KG1 (cell line): ENCODE measurements at regions not wholly inside any gene's neighbourhood (a gene's known extent, or its start where the extent isn't known, plus 50 kb on each side); places are given as distances from the start of the nearest gene placed in this dataset.
"Not testable (repeated sequence)": the region's sequence is repeated elsewhere in the genome, so short reads cannot be mapped to it uniquely, and the experiment has no call there.

ENCODE experiments used
- DNase-seq: peaks from one replicate; lab custom pipeline; 2025; lab: John Stamatoyannopoulos, UW

DNA sequence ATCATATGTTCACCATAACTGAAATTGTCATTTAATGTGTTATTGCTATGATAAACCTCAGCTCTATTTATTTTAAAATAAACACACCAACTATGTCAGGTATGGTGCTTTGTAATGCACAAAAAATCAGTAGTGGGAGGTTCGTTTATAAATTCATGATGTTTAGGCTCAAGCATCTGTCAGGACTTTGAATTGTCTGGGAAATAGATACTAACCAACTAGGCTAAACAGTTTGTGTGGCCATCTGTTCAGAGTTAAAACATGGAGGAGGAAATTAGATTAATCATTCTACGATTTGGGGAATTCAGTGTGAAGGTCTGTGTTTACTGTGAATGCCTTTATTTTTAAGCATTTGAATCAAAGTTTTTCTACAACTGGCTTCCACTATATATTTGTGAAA, 212.6 kb upstream of the FZD8 start:
- DNase-seq = no peak

DNA sequence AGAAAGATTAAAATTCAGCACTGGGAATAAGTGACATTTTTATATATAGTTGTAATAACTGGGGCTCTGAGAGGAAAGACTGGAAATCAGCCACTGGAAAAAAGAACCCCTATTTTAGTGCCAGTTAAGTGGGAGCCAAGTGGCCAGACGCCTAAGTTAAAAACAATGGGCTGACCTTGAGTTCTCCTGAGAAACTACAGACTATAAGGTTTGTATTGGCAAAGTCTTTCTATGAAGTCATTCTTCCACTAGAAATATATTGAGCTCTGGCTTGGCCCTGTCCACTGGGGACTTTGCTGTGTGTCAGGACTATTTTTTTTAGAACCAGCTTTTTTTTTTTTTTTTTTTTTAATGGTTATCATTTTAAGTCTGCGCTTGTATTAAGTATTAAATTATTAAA, 210.6 kb upstream of the FZD8 start:
- DNase-seq = no peak

DNA sequence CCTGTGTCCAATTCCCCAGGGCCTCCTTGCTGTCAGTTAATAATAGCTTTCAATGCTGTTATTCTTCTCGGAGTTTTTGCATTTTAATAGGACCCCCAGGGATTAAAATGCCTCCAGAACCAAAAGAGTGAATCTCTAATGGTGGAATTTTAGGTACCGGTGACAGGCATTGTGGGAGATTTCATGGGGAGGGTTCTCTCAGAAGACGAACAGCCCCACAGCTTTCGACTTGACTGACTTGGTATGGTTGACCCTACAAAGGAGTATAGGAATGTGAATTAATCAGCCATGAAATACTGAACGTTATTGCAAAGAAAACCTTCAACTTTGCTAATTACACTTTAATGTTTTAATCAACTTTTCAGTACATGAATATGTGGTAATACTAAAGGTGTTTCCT, 206.3 kb upstream of the FZD8 start:
- no peak for DNase-seq

GRCh38 chr10:35844686-35845085, 202.6 kb upstream of the FZD8 start:
- DNase-seq = no peak

GRCh38 chr10:35843524-35844181, 201.6 kb upstream of the FZD8 start:
- DNase-seq = no peak

DNA sequence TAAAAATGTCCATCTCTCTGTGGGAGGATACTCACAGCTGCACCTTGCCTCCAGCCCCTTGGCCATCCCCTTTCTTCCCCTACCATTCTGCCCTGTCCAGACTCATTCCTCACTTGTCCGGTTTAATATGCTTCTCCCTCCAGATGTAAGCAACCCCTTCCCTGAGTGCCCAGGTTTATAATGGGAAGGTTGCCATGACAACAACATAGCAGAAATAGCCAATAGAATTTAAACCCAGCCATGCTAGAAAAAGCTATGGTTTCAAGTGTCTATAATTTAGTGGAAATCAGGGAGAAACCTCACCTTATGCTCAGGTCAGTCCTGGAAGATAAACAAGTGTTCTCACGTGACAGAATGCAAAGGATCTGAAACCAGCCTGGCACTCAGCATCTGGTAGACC, 196.0 kb upstream of the FZD8 start:
- no peak for DNase-seq

DNA sequence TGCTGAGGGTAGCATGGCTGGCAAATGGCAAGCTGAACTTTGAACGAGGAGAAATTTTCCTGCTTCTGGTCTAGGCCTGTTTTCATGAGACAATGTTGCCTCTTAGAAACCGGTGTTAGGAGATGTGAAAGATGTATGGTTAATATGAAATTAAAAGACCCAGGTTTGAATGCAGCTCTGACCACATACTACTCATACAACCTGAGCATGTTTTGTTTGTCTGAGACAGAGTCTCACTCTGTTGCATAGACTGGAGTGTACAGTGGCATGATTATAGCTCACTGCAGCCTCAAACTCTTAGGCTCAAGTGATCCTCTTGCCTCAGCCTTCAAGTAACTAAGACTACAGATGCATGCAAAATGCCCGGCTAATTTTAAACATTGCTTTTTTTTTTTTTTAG, 193.4 kb upstream of the FZD8 start:
- no peak for DNase-seq

DNA sequence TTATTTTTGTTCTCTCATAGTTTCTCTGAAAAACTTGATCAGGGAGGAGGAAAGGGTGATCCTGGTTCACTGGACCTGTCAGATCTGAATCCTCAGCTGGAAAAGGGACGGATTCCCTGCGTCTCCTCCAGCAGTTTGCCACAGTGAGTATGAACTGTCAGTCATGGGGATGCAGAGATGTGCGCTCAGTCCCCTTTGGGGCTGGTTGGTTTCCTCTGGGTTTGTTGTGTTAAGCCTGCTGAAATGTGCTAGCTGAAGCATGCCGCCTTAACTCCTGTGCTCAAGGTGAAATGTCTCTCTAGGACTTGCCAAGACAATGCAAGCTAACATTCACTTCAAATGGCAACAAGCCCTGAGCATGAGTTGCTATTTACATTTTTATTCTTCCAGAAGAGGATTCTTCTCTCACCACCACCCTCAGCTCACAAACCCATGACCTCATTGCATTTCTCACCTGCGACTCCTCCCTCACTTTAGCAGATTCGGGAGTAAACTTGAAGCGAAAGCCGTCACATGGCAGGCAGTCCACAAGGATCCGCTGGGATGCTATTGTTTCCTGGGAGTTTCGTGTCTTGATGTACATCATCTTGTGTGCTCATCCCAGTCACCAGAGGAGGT, 192.9 kb upstream of the FZD8 start:
- DNase-seq = no peak

DNA sequence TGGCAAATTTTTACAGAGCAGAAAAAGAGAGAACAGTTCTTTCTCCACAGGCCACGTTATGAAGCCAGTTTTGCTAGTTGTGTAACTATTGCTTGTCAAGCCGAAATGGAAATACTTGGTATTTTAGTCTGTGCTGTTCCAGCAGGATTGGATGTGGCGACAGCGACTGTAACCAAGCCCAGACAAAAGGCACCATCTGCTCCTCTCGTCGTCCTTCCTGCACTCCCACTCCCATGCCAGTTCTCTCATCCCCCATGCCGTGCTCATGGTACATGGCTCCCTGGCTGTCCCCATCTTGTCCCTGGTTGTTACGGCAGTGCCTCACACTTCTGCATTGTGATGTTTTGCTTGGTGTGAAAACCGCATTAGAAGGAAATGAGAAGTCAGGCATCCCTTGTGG, 185.7 kb upstream of the FZD8 start:
- DNase-seq = no peak

GRCh38 chr10:35824704-35825103, 182.6 kb upstream of the FZD8 start:
- DNase-seq = no peak

DNA sequence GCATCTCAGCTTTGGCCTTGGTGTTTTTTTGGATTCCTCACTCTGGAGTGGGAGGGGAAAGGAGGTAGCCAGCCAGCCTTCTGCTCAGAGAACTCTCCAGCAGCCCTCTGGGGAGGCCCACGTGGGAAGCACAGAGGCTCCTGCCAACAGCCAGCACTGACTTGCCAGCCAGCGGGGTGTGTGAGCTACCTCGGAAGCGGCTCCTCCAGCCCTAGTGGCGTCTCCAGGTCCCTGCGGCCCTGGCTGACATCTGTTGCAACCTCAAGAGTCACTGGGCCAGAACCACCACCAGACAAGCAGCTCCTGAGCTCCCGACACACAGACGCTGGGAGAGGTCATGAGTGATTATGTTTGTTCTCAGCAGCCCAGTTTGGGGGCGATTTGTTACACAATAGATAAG, 180.2 kb upstream of the FZD8 start:
- no peak for DNase-seq

DNA sequence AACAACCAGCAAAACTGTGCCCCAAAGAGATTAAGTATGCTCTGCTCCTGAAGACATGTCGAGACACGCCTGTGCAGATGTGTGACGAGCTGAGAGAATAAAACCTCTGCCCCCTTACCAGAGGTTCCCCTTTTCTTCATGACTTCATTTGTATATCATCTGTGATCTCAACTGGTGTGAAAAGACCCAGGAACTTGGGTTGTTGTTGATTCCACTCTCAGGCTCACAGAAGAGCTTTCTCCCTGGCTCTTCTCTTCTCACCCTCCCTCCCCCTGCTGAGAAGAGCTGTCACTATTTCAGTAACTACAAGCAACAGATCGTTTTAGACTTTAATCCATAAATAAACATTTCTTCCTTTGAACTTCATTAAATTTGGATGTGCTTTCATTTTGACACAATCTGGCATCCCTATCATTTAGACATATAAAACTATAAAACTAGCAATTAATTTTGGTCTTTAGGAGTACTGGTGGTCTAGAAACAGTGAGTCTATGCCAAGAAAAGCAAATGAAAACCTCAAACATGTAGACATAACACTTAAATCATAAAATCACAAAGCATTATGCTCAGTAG, 179.3 kb upstream of the FZD8 start:
- DNase-seq = no peak

GRCh38 chr10:35819736-35820135, 177.6 kb upstream of the FZD8 start:
- DNase-seq = no peak

DNA sequence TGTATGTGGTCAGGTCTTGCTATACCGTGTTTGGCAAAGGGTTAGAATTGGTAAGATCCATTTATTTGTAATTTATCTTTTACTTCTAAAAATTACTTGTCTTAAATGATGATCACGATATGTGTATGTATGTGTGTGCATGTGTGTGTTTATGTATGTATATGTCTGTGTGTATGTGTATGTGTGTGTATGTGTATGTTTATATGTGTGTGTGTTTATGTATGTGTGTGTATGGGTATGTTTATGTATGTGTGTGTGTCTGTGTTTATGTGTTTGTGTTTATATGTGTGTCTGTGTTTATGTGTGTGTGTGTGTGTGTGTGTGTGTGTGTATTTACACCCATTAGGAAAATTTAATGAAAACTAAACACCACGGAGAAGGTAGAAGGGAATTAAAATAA, 176.9 kb upstream of the FZD8 start:
- no peak for DNase-seq

- not testable (repeated sequence) for DNase-seq
These were observed 175.0 kb upstream of the FZD8 start for GRCh38 chr10:35817109-35817508.

- no peak for DNase-seq
These were observed 171.1 kb upstream of the FZD8 start for GRCh38 chr10:35813219-35813618.

DNA sequence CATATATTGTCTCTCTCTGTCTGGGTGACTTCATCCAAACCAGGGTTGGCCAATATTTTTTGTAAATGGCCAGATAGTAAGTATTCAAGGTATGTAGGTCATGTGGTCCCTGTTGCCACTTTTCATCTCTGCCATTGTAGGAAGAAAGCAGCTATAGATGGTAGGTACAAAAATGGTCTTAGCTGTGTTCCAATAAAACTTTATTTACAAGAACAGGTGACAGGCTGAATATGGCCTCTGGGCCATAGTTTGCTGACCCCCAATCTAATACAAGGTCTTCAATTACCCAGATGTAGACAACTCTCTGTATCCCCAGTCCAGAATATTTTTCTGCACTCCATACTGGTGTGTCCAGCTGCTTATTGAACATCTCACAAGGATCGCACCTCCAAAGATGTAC, 166.2 kb upstream of the FZD8 start:
- DNase-seq = no peak

DNA sequence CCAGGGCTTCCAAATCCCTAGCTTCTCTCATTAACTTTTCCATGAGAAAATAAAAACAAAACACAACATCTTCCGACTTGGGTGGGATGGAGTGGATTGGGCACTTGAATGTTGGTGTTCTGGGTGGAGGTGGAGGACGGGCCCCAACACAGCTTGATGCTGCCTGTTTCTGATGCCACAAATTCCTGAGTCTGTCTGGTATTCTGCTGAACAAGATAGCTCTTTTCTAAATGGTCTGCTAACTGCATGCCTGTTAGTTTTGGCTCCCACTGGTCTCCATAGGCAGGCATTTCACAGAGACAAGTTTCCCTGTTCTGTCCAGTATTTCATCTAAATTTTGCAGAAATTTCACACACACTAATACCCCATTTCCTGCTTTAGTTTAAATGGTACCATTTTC, 160.9 kb upstream of the FZD8 start:
- no peak for DNase-seq

DNA sequence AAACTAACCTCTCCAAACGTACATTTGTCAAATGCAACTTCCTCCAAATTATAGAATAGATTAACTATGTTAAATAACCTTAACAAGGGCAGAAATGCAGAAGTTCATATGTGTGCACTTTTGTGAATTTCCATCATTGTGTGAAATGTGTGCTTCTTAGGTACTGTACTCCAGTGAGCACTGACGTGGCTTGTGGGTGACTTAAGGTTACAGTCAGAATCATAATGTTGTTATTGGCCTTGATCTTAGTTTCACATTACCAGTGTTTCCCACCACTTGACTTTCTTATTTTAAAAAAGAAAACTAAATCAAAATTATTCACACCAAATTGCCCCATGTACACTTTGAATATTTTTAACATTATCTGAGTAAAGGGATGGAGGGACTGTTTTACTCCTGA, 155.1 kb upstream of the FZD8 start:
- DNase-seq = no peak

- DNase-seq = no peak
These were observed 153.2 kb upstream of the FZD8 start for GRCh38 chr10:35795131-35795824.

DNA sequence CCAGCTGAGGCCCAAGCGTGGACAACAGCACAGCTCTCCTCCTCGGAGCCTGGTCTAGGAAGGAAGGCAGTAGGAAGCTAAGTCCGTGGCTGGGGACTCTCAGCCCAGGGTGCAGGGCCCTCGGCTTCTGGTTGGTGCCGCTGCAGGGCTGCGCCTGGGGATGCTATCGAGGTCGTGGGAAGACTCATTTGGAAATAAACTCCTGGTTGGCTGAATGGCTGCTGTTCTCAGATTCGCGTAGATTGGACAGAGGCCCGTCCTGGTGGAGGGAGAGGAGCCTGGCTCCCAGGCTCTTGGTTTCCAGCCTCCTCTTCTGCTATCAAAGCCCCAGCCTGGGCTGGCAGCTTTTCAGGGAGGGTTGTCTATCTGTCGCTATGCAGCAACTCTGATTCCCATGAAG, 152.6 kb upstream of the FZD8 start:
- no peak for DNase-seq

DNA sequence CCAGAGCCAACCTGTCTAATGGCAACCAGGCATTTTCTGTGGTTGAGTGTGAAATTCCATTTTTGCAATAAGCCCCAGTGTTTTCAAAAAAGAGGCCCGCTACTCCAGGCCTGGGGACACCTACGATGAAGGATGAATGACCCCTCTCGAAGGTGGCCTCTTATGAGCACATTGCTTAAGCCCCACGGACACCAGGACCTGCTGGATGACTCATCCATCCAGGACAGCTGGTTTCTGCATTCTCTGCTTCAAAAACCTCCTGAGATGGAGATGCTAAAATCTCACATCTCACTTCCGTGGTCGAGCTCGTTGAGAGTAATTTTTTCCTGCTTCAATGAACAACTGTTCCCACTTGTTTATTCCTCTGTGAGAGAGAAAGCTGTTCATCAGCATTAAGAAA, 150.2 kb upstream of the FZD8 start:
- no peak for DNase-seq

- no peak for DNase-seq
These were observed 147.9 kb upstream of the FZD8 start for GRCh38 chr10:35789996-35790395.
